ENCODE measurements at regions not wholly inside any gene's neighbourhood (a gene's known extent, or its start where the extent isn't known, plus 50 kb on each side); places are given as distances from the start of the nearest gene placed in this dataset.

DNA sequence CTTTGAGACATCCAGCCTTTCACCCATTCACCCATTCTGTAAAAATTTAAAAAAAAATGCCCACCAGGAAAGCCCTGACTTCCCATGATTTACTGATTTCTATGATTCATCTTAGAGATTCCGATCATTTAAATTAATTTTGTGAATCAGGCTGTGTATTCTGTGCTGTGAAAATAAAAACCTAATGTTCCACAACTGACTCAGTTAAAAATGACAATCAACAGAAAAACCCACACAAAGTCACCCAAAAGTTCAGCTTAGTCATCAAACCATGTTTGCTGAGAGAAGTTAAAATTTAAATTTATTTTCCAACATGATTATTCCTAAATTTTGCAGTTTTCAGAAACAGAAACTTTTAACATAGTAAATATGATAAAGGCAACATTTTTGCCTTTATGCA is 509.9 kb downstream of the TENT5A start:
- TF ChIP-seq, protein P1, sequence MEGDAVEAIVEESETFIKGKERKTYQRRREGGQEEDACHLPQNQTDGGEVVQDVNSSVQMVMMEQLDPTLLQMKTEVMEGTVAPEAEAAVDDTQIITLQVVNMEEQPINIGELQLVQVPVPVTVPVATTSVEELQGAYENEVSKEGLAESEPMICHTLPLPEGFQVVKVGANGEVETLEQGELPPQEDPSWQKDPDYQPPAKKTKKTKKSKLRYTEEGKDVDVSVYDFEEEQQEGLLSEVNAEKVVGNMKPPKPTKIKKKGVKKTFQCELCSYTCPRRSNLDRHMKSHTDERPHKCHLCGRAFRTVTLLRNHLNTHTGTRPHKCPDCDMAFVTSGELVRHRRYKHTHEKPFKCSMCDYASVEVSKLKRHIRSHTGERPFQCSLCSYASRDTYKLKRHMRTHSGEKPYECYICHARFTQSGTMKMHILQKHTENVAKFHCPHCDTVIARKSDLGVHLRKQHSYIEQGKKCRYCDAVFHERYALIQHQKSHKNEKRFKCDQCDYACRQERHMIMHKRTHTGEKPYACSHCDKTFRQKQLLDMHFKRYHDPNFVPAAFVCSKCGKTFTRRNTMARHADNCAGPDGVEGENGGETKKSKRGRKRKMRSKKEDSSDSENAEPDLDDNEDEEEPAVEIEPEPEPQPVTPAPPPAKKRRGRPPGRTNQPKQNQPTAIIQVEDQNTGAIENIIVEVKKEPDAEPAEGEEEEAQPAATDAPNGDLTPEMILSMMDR (IDR thresholded peaks at IDR 0.05): no peak
- TF ChIP-seq POLR2A (IDR thresholded peaks at IDR 0.05; ENCODE audit: low read depth): no peak

Data from esophagus muscularis mucosa (tissue), 3 donors.